HCT116 (cell line): ENCODE measurements at regions not wholly inside any gene's neighbourhood (a gene's known extent, or its start where the extent isn't known, plus 50 kb on each side); places are given as distances from the start of the nearest gene placed in this dataset.

ENCODE experiments used
- ATAC-seq: fragments of 200-7000 bp; cut with Tn5 transposase; 2 replicates; pipeline ENCODE4 v1.9.1; 2020; ENCODE audit warnings: mild to moderate bottlenecking, moderate library complexity
- BruUV-seq: library from RNA; stranded (reverse); fragments of 400-500 nt; replicated peaks from 2 replicates; lab custom pipeline; 2021; lab: Mats Ljungman, UMichigan
- CTCF ChIA-PET: fragments of 300-600 bp; sonication (Branson Sonifier 250); formaldehyde crosslinking; loops from one replicate; lab custom pipeline; 2021; ENCODE audit warnings: antibody characterized with exemption; lab: Charles Lee
- POLR2A ChIA-PET: fragments of 300-600, 350-600 bp; sonication (Branson Sonifier 250); formaldehyde crosslinking; loops from one replicate; lab custom pipeline; 2021; ENCODE audit warnings: antibody characterized with exemption; lab: Charles Lee
- RAD21 ChIA-PET, 2 experiments: fragments of 300-600 bp; sonication (Branson Sonifier 250); formaldehyde crosslinking; loops; one replicate each; lab custom pipeline; 2023; ENCODE audit warnings: low total read pairs in 2 of 2; ENCODE audit not compliant: uncharacterized antibody in 2 of 2, unreplicated experiment in 2 of 2, low non-redundant PET in 1 of 2; lab: Charles Lee
- DNase-seq: peaks from one replicate; pipeline ENCODE4 v3.0.0-alpha.2; 2010; ENCODE audit warnings: low read depth, low spot score
- H2AFZ ChIP-seq: fragments of 200-600 bp; shearing (Covaris generic), sonication (generic); 2 replicates; pipeline ENCODE4 v1.6.1; 2017; ENCODE audit warnings: low read depth, mixed run types, mixed read lengths, antibody characterized with exemption, low read length; ENCODE audit not compliant: poor library complexity, severe bottlenecking
- H3K27ac ChIP-seq: 2 replicates; pipeline ENCODE4 v1.5.1; 2012; ENCODE audit warnings: low read depth, low read length
- H3K27me3 ChIP-seq: fragments of 200-600 bp; sonication (generic); 2 replicates; pipeline ENCODE4 v1.6.1; 2016; ENCODE audit warnings: mixed run types, low read length, mixed read lengths; ENCODE audit not compliant: insufficient read depth
- H3K36me3 ChIP-seq, 2 experiments: fragments of 200-500 bp in 1 of 2; fragments of 200-600 bp in 1 of 2; sonication (Bioruptor generic) in 1 of 2; sonication (generic) in 1 of 2; 2 replicates each; pipeline versions ENCODE4 v1.5.1 to v1.6.1; 2014 to 2016; ENCODE audit warnings: low read length in 2 of 2, inconsistent platforms in 1 of 2, mixed read lengths in 1 of 2, mixed run types in 1 of 2; ENCODE audit not compliant: insufficient read depth in 2 of 2, control insufficient read depth in 1 of 2
- H3K4me1 ChIP-seq, 2 experiments: fragments of 200-600 bp in 1 of 2; sonication (generic) in 1 of 2; 2 replicates each; pipeline versions ENCODE4 v1.5.1 to v1.6.1; 2012 to 2017; ENCODE audit warnings: low read length in 2 of 2, inconsistent platforms in 1 of 2, mild to moderate bottlenecking in 1 of 2, mixed read lengths in 1 of 2, mixed run types in 1 of 2, moderate library complexity in 1 of 2; ENCODE audit not compliant: insufficient read depth in 2 of 2, control insufficient read depth in 1 of 2
- H3K4me2 ChIP-seq: fragments of 200-600 bp; sonication (generic); 2 replicates; pipeline ENCODE4 v1.6.1; 2017; ENCODE audit warnings: mixed run types, low read length, mixed read lengths
- H3K4me3 ChIP-seq, 2 experiments: fragments of 200-600 bp in 1 of 2; sonication (generic) in 1 of 2; replicated peaks in 1 of 2; 2 replicates each; pipeline ENCODE4 v1.5.1; 2011 to 2016; ENCODE audit warnings: low read length in 2 of 2, control low read depth in 1 of 2, low read depth in 1 of 2, mild to moderate bottlenecking in 1 of 2, mixed read lengths in 1 of 2, mixed run types in 1 of 2
- H3K79me2 ChIP-seq: fragments of 200-600 bp; sonication (generic); 2 replicates; pipeline ENCODE4 v1.6.1; 2017; ENCODE audit warnings: mild to moderate bottlenecking, mixed run types, low read length, moderate library complexity, mixed read lengths; ENCODE audit not compliant: insufficient read depth
- H3K9ac ChIP-seq: fragments of 200-600 bp; sonication (generic); 2 replicates; pipeline ENCODE4 v1.6.1; 2016; ENCODE audit warnings: low read length, mixed read lengths
- H3K9me2 ChIP-seq: fragments of 200-600 bp; sonication (generic), shearing (Covaris generic); 2 replicates; pipeline ENCODE4 v1.6.1; 2017; ENCODE audit warnings: mixed run types, mild to moderate bottlenecking, moderate library complexity; ENCODE audit not compliant: insufficient read depth
- H3K9me3 ChIP-seq, 2 experiments: fragments of 200-500 bp in 1 of 2; fragments of 200-600 bp in 1 of 2; sonication (Bioruptor generic) in 1 of 2; sonication (generic) in 1 of 2; 2 replicates each; pipeline ENCODE4 v1.6.1; 2014 to 2017; ENCODE audit warnings: low read length in 2 of 2, mixed read lengths in 2 of 2, inconsistent platforms in 1 of 2, low read depth in 1 of 2, mild to moderate bottlenecking in 1 of 2, mixed run types in 1 of 2, moderate library complexity in 1 of 2; ENCODE audit not compliant: control insufficient read depth in 1 of 2, insufficient read depth in 1 of 2
- H4K20me1 ChIP-seq: fragments of 200-600 bp; sonication (generic), shearing (Covaris generic); 2 replicates; pipeline ENCODE4 v1.6.1; 2017; ENCODE audit warnings: mixed run types, mild to moderate bottlenecking, moderate library complexity; ENCODE audit not compliant: insufficient read depth
- ATF3 ChIP-seq: IDR thresholded peaks from 2 replicates; pipeline ENCODE4 v1.6.1; 2012
- CBX3 ChIP-seq: IDR thresholded peaks from 2 replicates; pipeline ENCODE4 v1.6.1; 2012; ENCODE audit warnings: low read depth
- CEBPB ChIP-seq: IDR thresholded peaks from 2 replicates; pipeline ENCODE4 v1.6.1; 2012; ENCODE audit warnings: low read depth
- EZH2 ChIP-seq: fragments of 200-600 bp; sonication (generic); IDR thresholded peaks from 2 replicates; pipeline ENCODE4 v1.6.1; 2017; ENCODE audit warnings: antibody characterized with exemption, mixed run types
- EZH2phosphoT487 ChIP-seq: fragments of 200-600 bp; IDR thresholded peaks from 2 replicates; pipeline ENCODE4 v1.6.1; 2018; ENCODE audit warnings: antibody characterized with exemption, borderline replicate concordance
- FOSL1 ChIP-seq: IDR thresholded peaks from 2 replicates; pipeline ENCODE4 v1.6.1; 2012; ENCODE audit warnings: low read depth
- MAX ChIP-seq: IDR thresholded peaks from 2 replicates; pipeline ENCODE4 v1.6.1; 2012
- POLR2A ChIP-seq: IDR thresholded peaks from 2 replicates; pipeline ENCODE4 v1.7.0; 2011; ENCODE audit warnings: borderline replicate concordance; ENCODE audit not compliant: insufficient read depth, insufficient read length; ENCODE audit errors: extremely low read depth
- POLR2AphosphoS5 ChIP-seq: IDR thresholded peaks from 2 replicates; pipeline ENCODE4 v1.6.1; 2011; ENCODE audit warnings: mild to moderate bottlenecking, low read depth, low read length, moderate library complexity
- RAD21 ChIP-seq: IDR thresholded peaks from 2 replicates; pipeline ENCODE4 v1.6.1; 2012; ENCODE audit warnings: low read depth, mild to moderate bottlenecking
- SIN3A ChIP-seq: IDR thresholded peaks from 2 replicates; pipeline ENCODE4 v1.6.1; 2012; ENCODE audit warnings: low read depth
- SP1 ChIP-seq: IDR thresholded peaks from 2 replicates; pipeline ENCODE4 v1.6.1; 2012; ENCODE audit warnings: low read depth
- SRF ChIP-seq: IDR thresholded peaks from 2 replicates; pipeline ENCODE4 v1.6.1; 2012; ENCODE audit warnings: low read depth
- YY1 ChIP-seq: IDR thresholded peaks from 2 replicates; pipeline ENCODE4 v1.6.1; 2011; ENCODE audit warnings: low read length, low read depth, moderate library complexity, mild to moderate bottlenecking; ENCODE audit not compliant: insufficient replicate concordance; ENCODE audit errors: extremely low read depth
- ZFX ChIP-seq: fragments of 450-650 bp; IDR thresholded peaks from 2 replicates; pipeline ENCODE4 v1.6.1; 2017
- ZNF274 ChIP-seq: fragments of 200-500 bp; sonication (Bioruptor generic); IDR thresholded peaks from 2 replicates; pipeline ENCODE4 v1.6.1; 2014; ENCODE audit warnings: mild to moderate bottlenecking, low read depth, low read length, inconsistent platforms
- intact Hi-C: fragments of 100-400 bp; cut with micrococcal nuclease; formaldehyde crosslinking; loops from 2 replicates; pipeline ENCODE4 v1.10.0; 2022
- TF ChIP-seq, protein P1 (sequence below): IDR thresholded peaks from 2 replicates; pipeline ENCODE4 v1.6.1; 2011; ENCODE audit warnings: mild to moderate bottlenecking, low read length, moderate library complexity; ENCODE audit not compliant: insufficient replicate concordance; ENCODE audit errors: extremely low read depth
- TF ChIP-seq, protein P2 (sequence below), 3 experiments: fragments of 200-600 bp in 1 of 3; sonication (generic) in 1 of 3; IDR thresholded peaks in 2 of 3; conservative IDR thresholded peaks in 1 of 3; 2 replicates each; pipeline ENCODE4 v1.5.1; 2012 to 2017; ENCODE audit warnings: low read depth in 2 of 3, low read length in 2 of 3, antibody characterized with exemption in 1 of 3, borderline replicate concordance in 1 of 3, control low read depth in 1 of 3, mild to moderate bottlenecking in 1 of 3, mixed read lengths in 1 of 3, mixed run types in 1 of 3, moderate library complexity in 1 of 3; ENCODE audit not compliant: insufficient read depth in 1 of 3

DNA sequence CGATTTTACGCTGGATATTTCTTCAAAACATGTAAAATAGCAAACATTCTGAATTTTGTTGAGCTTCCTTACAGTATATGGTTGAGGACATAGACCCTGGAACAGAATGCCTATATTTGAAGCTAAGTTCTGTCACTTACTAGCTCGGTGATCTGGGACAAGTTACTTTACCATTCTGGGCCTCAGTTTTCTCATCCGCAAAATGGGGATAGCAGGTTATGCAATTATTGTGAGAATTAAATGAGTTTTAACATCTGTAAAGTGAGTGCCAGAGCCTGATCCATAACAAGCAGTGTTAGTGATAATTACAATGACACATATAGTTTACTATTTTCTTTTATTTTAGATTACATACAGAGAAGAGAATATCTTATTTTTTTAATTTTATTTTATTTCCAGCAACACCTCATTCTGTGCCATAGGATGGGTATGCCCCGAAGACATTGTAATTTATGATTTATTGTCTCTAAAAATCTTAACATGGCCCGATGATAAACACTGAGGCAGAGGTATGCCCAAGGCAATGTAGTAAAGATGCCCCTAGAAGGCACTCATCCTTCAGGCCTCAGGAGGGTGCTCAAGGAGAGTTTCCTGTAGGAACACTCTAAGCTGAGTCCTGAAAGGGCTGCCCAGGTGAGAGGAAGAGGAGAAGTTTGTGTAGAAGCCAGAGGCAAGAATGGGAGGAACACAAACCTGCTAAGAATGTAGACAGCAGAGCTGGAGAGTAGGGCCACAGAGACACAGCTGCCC lies 250.9 kb downstream of the BCL11A start:
- no peaks in the 10 kb centered on the region for H4K20me1 ChIP-seq
- no peaks in the 10 kb centered on the region for H3K9me2 ChIP-seq
- no peak overlapping the region for H3K4me3 ChIP-seq
- RAD21 ChIA-PET: no interaction called here
- no peak overlapping the region for H3K27ac ChIP-seq
- H3K9me3 ChIP-seq: no peaks in the 10 kb centered on the region
- DNase-seq (no peak), ATAC-seq (no peak)
- BruUV-seq: no TSS peak
- peaks cover 20% of the 10 kb centered on the region for H3K27me3 ChIP-seq
- POLR2A ChIA-PET: no interaction called here
- no peaks in the 10 kb centered on the region for H3K36me3 ChIP-seq
- no peak overlapping the region for H3K9ac ChIP-seq
- H3K79me2 ChIP-seq: no peaks in the 10 kb centered on the region
- H2AFZ ChIP-seq: no peak overlapping the region
- intact Hi-C loops: no loop called here
- no peak for TF ChIP-seq ZNF274
- no peak for TF ChIP-seq CBX3
- TF ChIP-seq YY1: no peak
- TF ChIP-seq POLR2A: no peak
- no peak for TF ChIP-seq SIN3A
- TF ChIP-seq, protein P1, sequence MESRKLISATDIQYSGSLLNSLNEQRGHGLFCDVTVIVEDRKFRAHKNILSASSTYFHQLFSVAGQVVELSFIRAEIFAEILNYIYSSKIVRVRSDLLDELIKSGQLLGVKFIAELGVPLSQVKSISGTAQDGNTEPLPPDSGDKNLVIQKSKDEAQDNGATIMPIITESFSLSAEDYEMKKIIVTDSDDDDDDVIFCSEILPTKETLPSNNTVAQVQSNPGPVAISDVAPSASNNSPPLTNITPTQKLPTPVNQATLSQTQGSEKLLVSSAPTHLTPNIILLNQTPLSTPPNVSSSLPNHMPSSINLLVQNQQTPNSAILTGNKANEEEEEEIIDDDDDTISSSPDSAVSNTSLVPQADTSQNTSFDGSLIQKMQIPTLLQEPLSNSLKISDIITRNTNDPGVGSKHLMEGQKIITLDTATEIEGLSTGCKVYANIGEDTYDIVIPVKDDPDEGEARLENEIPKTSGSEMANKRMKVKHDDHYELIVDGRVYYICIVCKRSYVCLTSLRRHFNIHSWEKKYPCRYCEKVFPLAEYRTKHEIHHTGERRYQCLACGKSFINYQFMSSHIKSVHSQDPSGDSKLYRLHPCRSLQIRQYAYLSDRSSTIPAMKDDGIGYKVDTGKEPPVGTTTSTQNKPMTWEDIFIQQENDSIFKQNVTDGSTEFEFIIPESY: no peak
- TF ChIP-seq RAD21: no peak
- TF ChIP-seq EZH2: no peak
- no peak for TF ChIP-seq EZH2phosphoT487
- TF ChIP-seq ATF3: no peak
- TF ChIP-seq, protein P2, sequence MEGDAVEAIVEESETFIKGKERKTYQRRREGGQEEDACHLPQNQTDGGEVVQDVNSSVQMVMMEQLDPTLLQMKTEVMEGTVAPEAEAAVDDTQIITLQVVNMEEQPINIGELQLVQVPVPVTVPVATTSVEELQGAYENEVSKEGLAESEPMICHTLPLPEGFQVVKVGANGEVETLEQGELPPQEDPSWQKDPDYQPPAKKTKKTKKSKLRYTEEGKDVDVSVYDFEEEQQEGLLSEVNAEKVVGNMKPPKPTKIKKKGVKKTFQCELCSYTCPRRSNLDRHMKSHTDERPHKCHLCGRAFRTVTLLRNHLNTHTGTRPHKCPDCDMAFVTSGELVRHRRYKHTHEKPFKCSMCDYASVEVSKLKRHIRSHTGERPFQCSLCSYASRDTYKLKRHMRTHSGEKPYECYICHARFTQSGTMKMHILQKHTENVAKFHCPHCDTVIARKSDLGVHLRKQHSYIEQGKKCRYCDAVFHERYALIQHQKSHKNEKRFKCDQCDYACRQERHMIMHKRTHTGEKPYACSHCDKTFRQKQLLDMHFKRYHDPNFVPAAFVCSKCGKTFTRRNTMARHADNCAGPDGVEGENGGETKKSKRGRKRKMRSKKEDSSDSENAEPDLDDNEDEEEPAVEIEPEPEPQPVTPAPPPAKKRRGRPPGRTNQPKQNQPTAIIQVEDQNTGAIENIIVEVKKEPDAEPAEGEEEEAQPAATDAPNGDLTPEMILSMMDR (IDR thresholded peaks at IDR 0.05 in 2 of 3, conservative IDR thresholded peaks at IDR 0.05 in 1 of 3; ENCODE audit: borderline replicate concordance in 1 of 3, insufficient read depth in 1 of 3, low read depth in 2 of 3, low read length in 2 of 3): no peak
- no peak for TF ChIP-seq POLR2AphosphoS5
- TF ChIP-seq FOSL1: no peak
- TF ChIP-seq SRF: no peak
- TF ChIP-seq CEBPB: no peak
- TF ChIP-seq SP1: no peak
- TF ChIP-seq ZFX: no peak
- TF ChIP-seq MAX: no peak
- H3K4me1 ChIP-seq: peaks cover 0 to 8% of the 10 kb centered on the region in 2 experiments; a peak in 1 of 4 replicates
- H3K4me2 ChIP-seq: no peak overlapping the region
- CTCF ChIA-PET: no interaction called here
